Osteocyte (in vitro differentiated cells): ENCODE measurements at regions not wholly inside any gene's neighbourhood (a gene's known extent, or its start where the extent isn't known, plus 50 kb on each side); places are given as distances from the start of the nearest gene placed in this dataset.

ENCODE experiments used
- DNase-seq: peaks from one replicate; pipeline ENCODE4 v3.0.0; 2021; ENCODE audit warnings: mixed read lengths; ENCODE audit not compliant: unreplicated experiment; ENCODE audit errors: extremely low spot score
- H3K27ac Mint-ChIP-seq: one replicate; pipeline ENCODE4 v1.8.0; 2021; ENCODE audit warnings: mild to moderate bottlenecking, mixed read lengths; ENCODE audit not compliant: unreplicated experiment
- H3K27me3 Mint-ChIP-seq: one replicate; pipeline ENCODE4 v1.8.0; 2021; ENCODE audit warnings: mixed read lengths; ENCODE audit not compliant: unreplicated experiment
- H3K36me3 Mint-ChIP-seq: one replicate; pipeline ENCODE4 v1.8.0; 2021; ENCODE audit warnings: mixed read lengths; ENCODE audit not compliant: unreplicated experiment
- H3K4me1 Mint-ChIP-seq: one replicate; pipeline ENCODE4 v1.8.0; 2021; ENCODE audit warnings: mixed read lengths; ENCODE audit not compliant: unreplicated experiment
- H3K4me3 Mint-ChIP-seq: one replicate; pipeline ENCODE4 v1.8.0; 2021; ENCODE audit warnings: mild to moderate bottlenecking, moderate library complexity, mixed read lengths; ENCODE audit not compliant: unreplicated experiment
- H3K9me3 Mint-ChIP-seq: one replicate; pipeline ENCODE4 v1.8.0; 2021; ENCODE audit warnings: mixed read lengths; ENCODE audit not compliant: unreplicated experiment
- TF ChIP-seq, protein P1 (sequence below): fragments of 200-600 bp; sonication (generic); IDR thresholded peaks from 2 replicates; pipeline ENCODE4 v1.5.0; 2021; ENCODE audit warnings: antibody characterized with exemption, mild to moderate bottlenecking, moderate library complexity

DNA sequence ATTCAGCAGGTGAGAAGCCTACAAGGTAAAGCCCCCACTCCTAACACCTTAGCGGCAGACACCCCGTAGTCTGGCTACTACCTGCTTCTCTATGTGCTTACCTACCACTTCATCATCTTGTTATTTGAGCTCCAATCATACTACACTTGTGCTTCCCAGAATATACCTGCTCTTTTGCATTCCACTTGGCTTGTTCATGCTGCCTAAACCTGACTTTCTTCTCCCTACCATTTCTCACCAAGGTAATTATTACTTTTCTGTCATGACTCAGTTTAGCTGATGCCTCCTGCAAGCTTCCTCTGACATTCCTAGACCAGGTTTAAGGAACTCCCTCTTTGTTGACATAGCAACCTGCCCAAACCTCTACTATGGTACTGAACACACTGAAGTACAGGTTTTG is 495.6 kb upstream of the C1orf87 start:
- no peak overlapping the region for H3K27ac Mint-ChIP-seq
- H3K36me3 Mint-ChIP-seq = no peaks in the 10 kb centered on the region
- DNase-seq = no peak
- H3K4me3 Mint-ChIP-seq = no peak overlapping the region
- TF ChIP-seq, protein P1, sequence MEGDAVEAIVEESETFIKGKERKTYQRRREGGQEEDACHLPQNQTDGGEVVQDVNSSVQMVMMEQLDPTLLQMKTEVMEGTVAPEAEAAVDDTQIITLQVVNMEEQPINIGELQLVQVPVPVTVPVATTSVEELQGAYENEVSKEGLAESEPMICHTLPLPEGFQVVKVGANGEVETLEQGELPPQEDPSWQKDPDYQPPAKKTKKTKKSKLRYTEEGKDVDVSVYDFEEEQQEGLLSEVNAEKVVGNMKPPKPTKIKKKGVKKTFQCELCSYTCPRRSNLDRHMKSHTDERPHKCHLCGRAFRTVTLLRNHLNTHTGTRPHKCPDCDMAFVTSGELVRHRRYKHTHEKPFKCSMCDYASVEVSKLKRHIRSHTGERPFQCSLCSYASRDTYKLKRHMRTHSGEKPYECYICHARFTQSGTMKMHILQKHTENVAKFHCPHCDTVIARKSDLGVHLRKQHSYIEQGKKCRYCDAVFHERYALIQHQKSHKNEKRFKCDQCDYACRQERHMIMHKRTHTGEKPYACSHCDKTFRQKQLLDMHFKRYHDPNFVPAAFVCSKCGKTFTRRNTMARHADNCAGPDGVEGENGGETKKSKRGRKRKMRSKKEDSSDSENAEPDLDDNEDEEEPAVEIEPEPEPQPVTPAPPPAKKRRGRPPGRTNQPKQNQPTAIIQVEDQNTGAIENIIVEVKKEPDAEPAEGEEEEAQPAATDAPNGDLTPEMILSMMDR = no peak
- H3K9me3 Mint-ChIP-seq = peaks cover 12% of the 10 kb centered on the region
- peaks cover 66% of the 10 kb centered on the region for H3K4me1 Mint-ChIP-seq
- H3K27me3 Mint-ChIP-seq = no peaks in the 10 kb centered on the region

DNA sequence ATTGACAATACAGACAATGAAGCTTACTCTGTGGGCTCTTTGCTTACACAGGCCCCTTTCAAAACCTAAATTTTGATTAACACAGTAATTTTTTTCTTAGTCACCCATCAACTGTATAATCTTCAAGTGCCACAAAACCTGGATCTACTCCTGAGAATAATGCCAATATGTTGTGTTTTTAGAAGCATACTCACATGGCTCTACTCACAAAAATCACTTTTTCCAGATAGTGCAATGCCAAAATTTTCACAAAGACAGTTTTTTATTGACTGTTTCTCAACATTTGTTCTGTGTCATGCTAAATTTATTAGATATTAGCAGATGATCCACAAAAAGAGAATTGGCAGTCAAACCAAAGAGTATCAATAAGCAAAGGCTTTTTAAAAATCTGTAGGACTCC is 493.7 kb upstream of the C1orf87 start:
- Mint-ChIP-seq H3K9me3 (peaks cover 12% of the 10 kb centered on the region), H3K4me1 (peaks cover 64% of the 10 kb centered on the region), H3K4me3 (no peak overlapping the region), H3K27me3 (no peaks in the 10 kb centered on the region), H3K36me3 (no peaks in the 10 kb centered on the region), H3K27ac (no peak overlapping the region)
- TF ChIP-seq, protein P1 = no peak
- no peak for DNase-seq

DNA sequence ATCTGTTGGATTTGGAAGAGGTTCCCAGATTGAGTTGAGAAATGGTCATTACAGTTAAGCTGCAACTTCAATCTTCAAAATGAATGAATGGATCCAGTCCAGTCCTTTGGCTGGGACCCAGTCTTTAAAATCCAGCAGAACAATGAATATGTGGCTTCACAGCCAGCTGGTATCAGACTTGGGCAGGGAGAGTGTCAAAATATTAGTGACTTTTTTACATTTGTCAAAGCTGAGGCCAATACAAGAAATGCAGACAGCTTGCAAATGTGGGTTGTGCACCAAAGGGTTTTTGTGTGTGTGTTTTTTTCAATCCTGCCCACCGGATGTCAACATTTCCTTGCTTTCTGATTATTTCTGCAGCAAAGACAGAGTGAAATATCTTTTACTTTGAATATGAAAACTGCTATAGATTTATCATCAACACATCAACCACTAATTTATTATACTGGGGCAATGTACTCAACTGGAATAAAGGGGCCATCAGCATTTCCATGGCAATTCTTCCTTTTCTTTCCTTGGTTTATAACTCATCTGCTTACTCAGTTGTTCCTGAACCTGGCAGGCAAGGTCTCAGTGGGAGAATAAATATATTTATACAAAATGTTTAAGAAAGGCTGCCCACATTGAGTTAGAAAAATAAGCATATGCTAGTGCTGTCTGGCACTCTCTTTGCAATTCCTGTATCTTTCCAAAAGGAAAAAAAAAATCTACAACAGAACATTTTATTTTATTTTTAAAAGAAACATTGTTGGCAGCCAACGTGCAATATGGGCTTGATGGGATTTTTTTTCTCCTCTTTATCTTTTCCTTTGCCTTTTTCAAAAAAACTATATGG is 491.6 kb upstream of the C1orf87 start:
- Mint-ChIP-seq H3K27me3 (no peaks in the 10 kb centered on the region), H3K9me3 (peaks cover 5% of the 10 kb centered on the region), H3K27ac (peak overlapping the region; percentile 78), H3K36me3 (no peaks in the 10 kb centered on the region), H3K4me1 (peaks cover 59% of the 10 kb centered on the region), H3K4me3 (no peak overlapping the region)
- no peak for DNase-seq
- TF ChIP-seq, protein P1 = peak; percentile 21

DNA sequence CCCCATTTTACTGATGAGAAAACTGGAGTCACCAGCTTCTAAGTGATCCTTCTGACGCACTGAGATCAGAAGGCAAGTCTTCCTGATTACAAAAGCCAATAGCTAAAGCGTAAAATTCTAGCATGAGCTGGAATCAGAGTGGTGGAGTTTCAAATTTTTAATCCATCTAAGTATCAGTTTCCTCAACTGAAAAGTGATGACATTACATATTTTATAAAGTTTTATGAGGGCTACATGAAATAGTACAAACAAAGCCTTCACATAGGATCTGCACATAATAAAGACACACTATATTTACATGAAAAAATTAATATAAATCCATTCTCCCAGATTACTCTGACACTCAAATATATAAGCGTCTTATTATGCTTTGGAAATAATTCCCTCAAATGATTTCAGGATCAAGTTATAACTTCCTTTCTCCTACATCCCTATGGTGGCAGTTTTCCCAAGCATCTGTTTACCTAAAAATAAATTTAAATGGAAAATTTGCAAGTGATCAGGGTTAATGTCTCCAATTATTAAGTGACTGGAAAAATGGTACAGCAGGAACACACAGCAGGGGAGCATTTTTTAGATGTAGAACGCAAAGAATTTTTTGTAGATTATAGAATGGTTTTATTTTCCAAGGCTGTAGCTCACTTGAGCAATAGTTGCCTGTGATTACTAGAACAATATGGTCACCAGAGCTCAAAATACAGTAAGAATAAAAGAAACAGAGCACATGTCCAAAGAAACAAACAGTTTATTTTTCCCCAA is 490.4 kb upstream of the C1orf87 start:
- Mint-ChIP-seq H3K4me3 (peak overlapping the region; percentile 9), H3K27me3 (no peaks in the 10 kb centered on the region), H3K27ac (peak overlapping the region; percentile 78), H3K4me1 (peaks cover 59% of the 10 kb centered on the region), H3K36me3 (no peaks in the 10 kb centered on the region), H3K9me3 (peaks cover 5% of the 10 kb centered on the region)
- TF ChIP-seq, protein P1 = no peak
- no peak for DNase-seq

DNA sequence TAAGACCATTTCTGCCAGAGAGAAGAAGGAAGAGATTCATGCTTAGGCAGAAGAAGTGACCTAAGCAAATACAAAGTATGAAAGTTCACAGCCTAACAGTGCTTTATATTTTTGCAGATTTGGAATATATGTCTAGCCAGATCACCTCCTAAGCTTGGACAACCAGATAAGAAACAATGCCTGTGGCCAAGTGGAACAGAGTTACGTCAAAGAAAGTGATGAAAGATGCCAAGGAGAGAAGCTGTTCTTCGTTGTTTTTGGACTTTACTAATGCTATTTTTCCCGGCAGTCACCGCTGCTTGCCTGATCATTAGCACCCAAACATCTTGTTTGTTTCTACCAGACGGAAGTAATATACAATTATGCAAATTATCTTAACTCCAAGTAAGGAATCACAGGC is 489.2 kb upstream of the C1orf87 start:
- Mint-ChIP-seq H3K4me1 (peaks cover 56% of the 10 kb centered on the region), H3K36me3 (no peaks in the 10 kb centered on the region), H3K9me3 (no peaks in the 10 kb centered on the region), H3K4me3 (no peak overlapping the region), H3K27ac (no peak overlapping the region), H3K27me3 (no peaks in the 10 kb centered on the region)
- DNase-seq = no peak
- TF ChIP-seq, protein P1 = no peak
